ENCODE measurements at regions not wholly inside any gene's neighbourhood (a gene's known extent, or its start where the extent isn't known, plus 50 kb on each side); places are given as distances from the start of the nearest gene placed in this dataset.
A peak's percentile ranks its signal among the peaks of the same experiment; 100 is the strongest.
"Not testable (repeated sequence)": the region's sequence is repeated elsewhere in the genome, so short reads cannot be mapped to it uniquely, and the experiment has no call there.

- DNase-seq (ENCODE audit: low read depth) = peak; percentile 91
These were observed 86.7 kb upstream of the CTAGE1 start for GRCh38 chr18:22504251-22505030.

GRCh38 chr18:22505141-22505591 lies 87.5 kb upstream of the CTAGE1 start:
- peak; percentile 90 for DNase-seq (ENCODE audit: low read depth)

GRCh38 chr18:22507055-22507454 lies 89.3 kb upstream of the CTAGE1 start:
- no peak for DNase-seq (ENCODE audit: low read depth)

- DNase-seq (ENCODE audit: low read depth) = peak; percentile 14
These were observed 91.7 kb upstream of the CTAGE1 start for GRCh38 chr18:22509423-22509822.

GRCh38 chr18:22510697-22511096 lies 93.0 kb upstream of the CTAGE1 start:
- no peak for DNase-seq (ENCODE audit: low read depth)

- DNase-seq (ENCODE audit: low read depth) = no peak
These were observed 96.2 kb upstream of the CTAGE1 start for GRCh38 chr18:22513721-22514481.

- peak; percentile 14 for DNase-seq (ENCODE audit: low read depth)
These were observed 96.9 kb upstream of the CTAGE1 start for GRCh38 chr18:22514655-22515054.

- no peak for DNase-seq (ENCODE audit: low read depth)
These were observed 97.5 kb upstream of the CTAGE1 start for GRCh38 chr18:22515250-22515649.

GRCh38 chr18:22517356-22517755 lies 99.6 kb upstream of the CTAGE1 start:
- DNase-seq (ENCODE audit: low read depth) = no peak

- DNase-seq (ENCODE audit: low read depth) = no peak
These were observed 103.5 kb upstream of the CTAGE1 start for GRCh38 chr18:22521026-22521707.

- no peak for DNase-seq (ENCODE audit: low read depth)
These were observed 105.8 kb upstream of the CTAGE1 start for GRCh38 chr18:22523481-22523880.

- DNase-seq (ENCODE audit: low read depth) = no peak
These were observed 107.1 kb upstream of the CTAGE1 start for GRCh38 chr18:22524783-22525182.

- DNase-seq (ENCODE audit: low read depth) = no peak
These were observed 107.6 kb upstream of the CTAGE1 start for GRCh38 chr18:22525313-22525712.

- DNase-seq (ENCODE audit: low read depth) = no peak
These were observed 108.2 kb upstream of the CTAGE1 start for GRCh38 chr18:22525883-22526282.

- no peak for DNase-seq (ENCODE audit: low read depth)
These were observed 110.6 kb upstream of the CTAGE1 start for GRCh38 chr18:22528291-22528690.

GRCh38 chr18:22534706-22535105 lies 117.0 kb upstream of the CTAGE1 start:
- DNase-seq (ENCODE audit: low read depth) = not testable (repeated sequence)

GRCh38 chr18:22536558-22536957 lies 118.8 kb upstream of the CTAGE1 start:
- DNase-seq (ENCODE audit: low read depth) = no peak

- DNase-seq (ENCODE audit: low read depth) = no peak
These were observed 120.7 kb upstream of the CTAGE1 start for GRCh38 chr18:22538426-22538825.

GRCh38 chr18:22539051-22539765 lies 121.5 kb upstream of the CTAGE1 start:
- DNase-seq (ENCODE audit: low read depth) = no peak

- no peak for DNase-seq (ENCODE audit: low read depth)
These were observed 123.5 kb upstream of the CTAGE1 start for GRCh38 chr18:22541232-22541631.

GRCh38 chr18:22542406-22542835 lies 124.7 kb upstream of the CTAGE1 start:
- peak; percentile 81 for DNase-seq (ENCODE audit: low read depth)

- no peak for DNase-seq (ENCODE audit: low read depth)
These were observed 126.1 kb upstream of the CTAGE1 start for GRCh38 chr18:22543769-22544168.

Data from M059J (cell line).